SK-N-SH treated with all-trans-retinoic acid at 6 μM for 48 hours (cell line): ENCODE measurements at regions not wholly inside any gene's neighbourhood (a gene's known extent, or its start where the extent isn't known, plus 50 kb on each side); places are given as distances from the start of the nearest gene placed in this dataset.

Experiments used
- ARNTL ChIP-seq: fragments of 450-650 bp; formaldehyde crosslinking; IDR thresholded peaks from 2 replicates; pipeline ENCODE4 v1.5.0; 2020; ENCODE audit warnings: low read depth, mild to moderate bottlenecking, moderate library complexity, borderline replicate concordance
- CREB5 ChIP-seq: fragments of 250-450 bp; sonication (Bioruptor Pico); IDR thresholded peaks from 2 replicates; pipeline ENCODE4 v1.5.1; 2020; ENCODE audit warnings: low read depth, mild to moderate bottlenecking, moderate library complexity
- PATZ1 ChIP-seq: fragments of 250-450 bp; sonication (Bioruptor Pico); IDR thresholded peaks from 2 replicates; pipeline ENCODE4 v1.8.0; 2020; ENCODE audit warnings: mild to moderate bottlenecking, moderate library complexity, borderline replicate concordance
- POU6F1 ChIP-seq: fragments of 250-450 bp; sonication (Bioruptor Pico); IDR thresholded peaks from 2 replicates; pipeline ENCODE4 v1.8.0; 2021; ENCODE audit warnings: low read depth, mild to moderate bottlenecking, moderate library complexity, borderline replicate concordance
- RARB ChIP-seq: fragments of 250-450 bp; sonication (Bioruptor Pico); IDR thresholded peaks from 2 replicates; pipeline ENCODE4 v1.8.0; 2021; ENCODE audit warnings: mild to moderate bottlenecking, moderate library complexity
- TSHZ2 ChIP-seq: fragments of 250-450 bp; sonication (Bioruptor Pico); IDR thresholded peaks from 2 replicates; pipeline ENCODE4 v1.5.0; 2020; ENCODE audit warnings: mild to moderate bottlenecking, moderate library complexity
- ZC3H10 ChIP-seq: fragments of 250-450 bp; sonication (Bioruptor Pico); IDR thresholded peaks from 2 replicates; pipeline ENCODE4 v1.5.1; 2021; ENCODE audit warnings: mild to moderate bottlenecking, moderate library complexity
- ZFP30 ChIP-seq: fragments of 450-650 bp; formaldehyde crosslinking; IDR thresholded peaks from 2 replicates; pipeline ENCODE4 v1.5.0; 2022; ENCODE audit warnings: mild to moderate bottlenecking, moderate library complexity

- no peak for TF ChIP-seq TSHZ2
- no peak for TF ChIP-seq PATZ1 (CRISPR knock-in tag)
- no peak for TF ChIP-seq CREB5 (CRISPR knock-in tag)
- no peak for TF ChIP-seq POU6F1 (CRISPR knock-in tag)
- TF ChIP-seq ZC3H10 (CRISPR knock-in tag), result no peak
- TF ChIP-seq ZFP30 (CRISPR knock-in tag), result no peak
- TF ChIP-seq RARB (CRISPR knock-in tag), result no peak
- no peak for TF ChIP-seq ARNTL (CRISPR knock-in tag)
Measured at GRCh38 chr4:179123084-179123483, 1680.8 kb upstream of the AGA start.
